ENCODE measurements at regions not wholly inside any gene's neighbourhood (a gene's known extent, or its start where the extent isn't known, plus 50 kb on each side); places are given as distances from the start of the nearest gene placed in this dataset.

- Histone ChIP-seq H3K4me2 (ENCODE audit: low read length) (no peak overlapping the region), H3K27me3 (ENCODE audit: control insufficient read depth, low read length) (peaks cover 3% of the 10 kb centered on the region; the same call in 1 of the 2 replicates), H3K4me3 (ENCODE audit: low read length) (no peak overlapping the region), H3K79me2 (ENCODE audit: control insufficient read depth, low read length) (no peaks in the 10 kb centered on the region), H3K27ac (ENCODE audit: low read depth, low read length) (no peak overlapping the region), H3K4me1 (ENCODE audit: control insufficient read depth, low read length) (no peaks in the 10 kb centered on the region), H4K20me1 (ENCODE audit: control insufficient read depth, insufficient read depth, low read depth, low read length) (no peaks in the 10 kb centered on the region), H3F3A (ENCODE audit: control insufficient read depth, insufficient read depth) (no peaks in the 10 kb centered on the region), H3K9me2 (replicated peaks; ENCODE audit: control insufficient read depth, low read length) (no peaks in the 10 kb centered on the region), H3K36me3 (ENCODE audit: control insufficient read depth, low read length) (no peaks in the 10 kb centered on the region), H3K9me3 (ENCODE audit: control insufficient read depth, insufficient read depth, low read length) (no peaks in the 10 kb centered on the region)
- TF ChIP-seq CTCF (IDR thresholded peaks at IDR 0.05; ENCODE audit: low read depth, low read length, poor library complexity, severe bottlenecking): no peak
Observed at GRCh38 chr20:40631119-40631631, 57.9 kb downstream of the MAFB start.

GRCh38 chr20:40630713-40631112, 58.3 kb downstream of the MAFB start:
- H3F3A ChIP-seq (ENCODE audit: control insufficient read depth, insufficient read depth): no peaks in the 10 kb centered on the region

GRCh38 chr20:40630099-40630498, 58.9 kb downstream of the MAFB start:
- TF ChIP-seq CTCF (IDR thresholded peaks at IDR 0.05; ENCODE audit: low read depth, low read length, poor library complexity, severe bottlenecking) (no peak), EZH2phosphoT487 (IDR thresholded peaks at IDR 0.05; ENCODE audit: borderline replicate concordance, low read length) (no peak)

More at GRCh38 chr20:40630713-40631112, 58.3 kb downstream of the MAFB start:
- H3K27me3 ChIP-seq (ENCODE audit: control insufficient read depth, low read length): peaks cover 3% of the 10 kb centered on the region; the same call in 1 of the 2 replicates
- no peaks in the 10 kb centered on the region for H4K20me1 ChIP-seq (ENCODE audit: control insufficient read depth, insufficient read depth, low read depth, low read length)
- no peaks in the 10 kb centered on the region for H3K4me1 ChIP-seq (ENCODE audit: control insufficient read depth, low read length)
- H3K4me2 ChIP-seq (ENCODE audit: low read length): no peak overlapping the region
- no peak overlapping the region for H3K27ac ChIP-seq (ENCODE audit: low read depth, low read length)
- H3K36me3 ChIP-seq (ENCODE audit: control insufficient read depth, low read length): no peaks in the 10 kb centered on the region
- no peaks in the 10 kb centered on the region for H3K79me2 ChIP-seq (ENCODE audit: control insufficient read depth, low read length)
- H3K4me3 ChIP-seq (ENCODE audit: low read length): no peak overlapping the region
- no peaks in the 10 kb centered on the region for H3K9me2 ChIP-seq (replicated peaks; ENCODE audit: control insufficient read depth, low read length)
- H3K9me3 ChIP-seq (ENCODE audit: control insufficient read depth, insufficient read depth, low read length): no peaks in the 10 kb centered on the region
- no peak for TF ChIP-seq CTCF (IDR thresholded peaks at IDR 0.05; ENCODE audit: low read depth, low read length, poor library complexity, severe bottlenecking)
- no peak for TF ChIP-seq EZH2phosphoT487 (IDR thresholded peaks at IDR 0.05; ENCODE audit: borderline replicate concordance, low read length)

More at GRCh38 chr20:40630099-40630498, 58.9 kb downstream of the MAFB start:
- H3K79me2 ChIP-seq (ENCODE audit: control insufficient read depth, low read length): no peaks in the 10 kb centered on the region
- no peaks in the 10 kb centered on the region for H3F3A ChIP-seq (ENCODE audit: control insufficient read depth, insufficient read depth)
- no peak overlapping the region for H3K27ac ChIP-seq (ENCODE audit: low read depth, low read length)
- H3K9me3 ChIP-seq (ENCODE audit: control insufficient read depth, insufficient read depth, low read length): no peaks in the 10 kb centered on the region
- no peak overlapping the region for H3K4me2 ChIP-seq (ENCODE audit: low read length)
- H3K4me3 ChIP-seq (ENCODE audit: low read length): no peak overlapping the region
- peaks cover 3% of the 10 kb centered on the region; the same call in 1 of the 2 replicates for H3K27me3 ChIP-seq (ENCODE audit: control insufficient read depth, low read length)
- H3K4me1 ChIP-seq (ENCODE audit: control insufficient read depth, low read length): no peaks in the 10 kb centered on the region
- no peaks in the 10 kb centered on the region for H3K36me3 ChIP-seq (ENCODE audit: control insufficient read depth, low read length)
- H4K20me1 ChIP-seq (ENCODE audit: control insufficient read depth, insufficient read depth, low read depth, low read length): no peaks in the 10 kb centered on the region
- no peaks in the 10 kb centered on the region for H3K9me2 ChIP-seq (replicated peaks; ENCODE audit: control insufficient read depth, low read length)

Measured in DOHH2 (cell line).